Trophoblast cell (in vitro differentiated cells and primary cell): ENCODE measurements at regions not wholly inside any gene's neighbourhood (a gene's known extent, or its start where the extent isn't known, plus 50 kb on each side); places are given as distances from the start of the nearest gene placed in this dataset.

Experiments
- DNase-seq, 2 donors: peaks; one replicate each; pipeline ENCODE4 v3.0.0-alpha.2; 2016
- H2AFZ ChIP-seq: 2 replicates; pipeline ENCODE4 v1.6.1; 2013; ENCODE audit warnings: low read length, moderate library complexity, mild to moderate bottlenecking; ENCODE audit not compliant: insufficient read depth, poor library complexity
- H2AK5ac ChIP-seq: 2 replicates; pipeline ENCODE4 v1.6.1; 2013; ENCODE audit warnings: mild to moderate bottlenecking, low read length
- H2BK120ac ChIP-seq: 2 replicates; pipeline ENCODE4 v1.6.1; 2013; ENCODE audit warnings: low read length, mild to moderate bottlenecking, moderate library complexity; ENCODE audit not compliant: insufficient read depth, poor library complexity
- H2BK12ac ChIP-seq: 2 replicates; pipeline ENCODE4 v1.6.1; 2013; ENCODE audit warnings: mild to moderate bottlenecking, low read length, moderate library complexity
- H2BK5ac ChIP-seq: 2 replicates; pipeline ENCODE4 v1.6.1; 2013; ENCODE audit warnings: low read length, low read depth, moderate library complexity, mild to moderate bottlenecking; ENCODE audit not compliant: poor library complexity
- H3K14ac ChIP-seq: 2 replicates; pipeline ENCODE4 v1.6.1; 2013; ENCODE audit warnings: mild to moderate bottlenecking, low read length
- H3K18ac ChIP-seq: 2 replicates; pipeline ENCODE4 v1.6.1; 2013; ENCODE audit warnings: mild to moderate bottlenecking, low read length
- H3K23ac ChIP-seq: 2 replicates; pipeline ENCODE4 v1.6.1; 2013; ENCODE audit warnings: low read length
- H3K27ac ChIP-seq: 2 replicates; pipeline ENCODE4 v1.5.1; 2013; ENCODE audit warnings: low read depth, mild to moderate bottlenecking, inconsistent platforms, low read length, moderate library complexity
- H3K27me3 ChIP-seq: 2 replicates; pipeline ENCODE4 v1.6.1; 2013; ENCODE audit warnings: inconsistent platforms, mild to moderate bottlenecking, low read length, moderate library complexity; ENCODE audit not compliant: insufficient read depth
- H3K36me3 ChIP-seq, 2 experiments: 1 replicate in 1 of 2; 2 replicates in 1 of 2; pipeline ENCODE4 v1.6.1; 2013; ENCODE audit warnings: low read length in 2 of 2, mild to moderate bottlenecking in 2 of 2, moderate library complexity in 1 of 2; ENCODE audit not compliant: insufficient read depth in 2 of 2, control insufficient read depth in 1 of 2
- H3K4ac ChIP-seq: 2 replicates; pipeline ENCODE4 v1.6.1; 2013; ENCODE audit warnings: low read depth, mild to moderate bottlenecking, low read length, moderate library complexity
- H3K4me1 ChIP-seq, 2 experiments: 1 replicate in 1 of 2; 2 replicates in 1 of 2; pipeline ENCODE4 v1.6.1; 2013; ENCODE audit warnings: low read length in 2 of 2, mild to moderate bottlenecking in 2 of 2, moderate library complexity in 1 of 2; ENCODE audit not compliant: insufficient read depth in 2 of 2, control insufficient read depth in 1 of 2
- H3K4me2 ChIP-seq: 2 replicates; pipeline ENCODE4 v1.6.1; 2013; ENCODE audit warnings: inconsistent platforms, mild to moderate bottlenecking, low read length, moderate library complexity
- H3K4me3 ChIP-seq: 2 replicates; pipeline ENCODE4 v1.5.1; 2013; ENCODE audit warnings: mild to moderate bottlenecking, low read depth, low read length, inconsistent platforms
- H3K79me1 ChIP-seq: one replicate; pipeline ENCODE4 v1.6.1; 2013; ENCODE audit warnings: low read length
- H3K79me2 ChIP-seq: 2 replicates; pipeline ENCODE4 v1.6.1; 2013; ENCODE audit warnings: low read length, mild to moderate bottlenecking; ENCODE audit not compliant: control insufficient read depth, insufficient read depth, poor library complexity
- H3K9ac ChIP-seq: 2 replicates; pipeline ENCODE4 v1.6.1; 2013; ENCODE audit warnings: mild to moderate bottlenecking, low read length
- H3K9me3 ChIP-seq: 2 replicates; pipeline ENCODE4 v1.6.1; 2013; ENCODE audit warnings: low read depth, mild to moderate bottlenecking, control low read depth, inconsistent platforms, low read length; ENCODE audit not compliant: insufficient read depth
- H4K12ac ChIP-seq: 2 replicates; pipeline ENCODE4 v1.6.1; 2013; ENCODE audit warnings: low read depth, mild to moderate bottlenecking, low read length, moderate library complexity
- H4K8ac ChIP-seq: 2 replicates; pipeline ENCODE4 v1.6.1; 2013; ENCODE audit warnings: low read depth, mild to moderate bottlenecking, low read length, moderate library complexity
- H4K91ac ChIP-seq: one replicate; pipeline ENCODE4 v1.6.1; 2013; ENCODE audit warnings: low read depth, mild to moderate bottlenecking, low read length, moderate library complexity
- WGBS: extraction: QIAGEN DNeasy Blood & Tissue Kit; methylation state at CpG from one replicate; pipeline ENCODE4 v1.1.7; 2013; ENCODE audit warnings: missing lambda C conversion rate; ENCODE audit not compliant: insufficient read length, insufficient coverage; ENCODE audit errors: extremely low coverage; 5-methylcytosine and 5-hydroxymethylcytosine counted together

- H3K9ac ChIP-seq = no peak overlapping the region
- no peaks in the 10 kb centered on the region for H3K9me3 ChIP-seq
- no peak overlapping the region for H3K27ac ChIP-seq
- no peak overlapping the region for H2AK5ac ChIP-seq
- no peaks in the 10 kb centered on the region for H3K79me1 ChIP-seq
- H3K14ac ChIP-seq = no peak overlapping the region
- H3K27me3 ChIP-seq = no peaks in the 10 kb centered on the region
- DNase-seq = peak; percentile 15 to 72
- H3K4me1 ChIP-seq = no peaks in the 10 kb centered on the region
- H2BK12ac ChIP-seq = no peak overlapping the region
- H4K12ac ChIP-seq = no peak overlapping the region
- no peak overlapping the region for H3K4me3 ChIP-seq
- no peak overlapping the region for H4K8ac ChIP-seq
- H3K23ac ChIP-seq = no peak overlapping the region
- no peak overlapping the region for H2BK120ac ChIP-seq
- H2AFZ ChIP-seq = no peak overlapping the region
- H3K18ac ChIP-seq = no peak overlapping the region
- H3K4ac ChIP-seq = no peak overlapping the region
- H4K91ac ChIP-seq = no peak overlapping the region
- no peak overlapping the region for H2BK5ac ChIP-seq
- no peak overlapping the region for H3K4me2 ChIP-seq
- no CpG with 5 or more reads among the region's 5 CpGs for WGBS
- no peaks in the 10 kb centered on the region for H3K36me3 ChIP-seq
- H3K79me2 ChIP-seq = no peaks in the 10 kb centered on the region
Observed at GRCh38 chr12:54749191-54749818, 101.1 kb upstream of the DCD start.

GRCh38 chr12:54744590-54744989 lies 96.4 kb upstream of the DCD start:
- DNase-seq = no peak
- no peaks in the 10 kb centered on the region for H3K9me3 ChIP-seq
- no peak overlapping the region for H2BK120ac ChIP-seq
- no peak overlapping the region for H2BK12ac ChIP-seq
- H3K36me3 ChIP-seq = no peaks in the 10 kb centered on the region
- no peaks in the 10 kb centered on the region for H3K4me1 ChIP-seq
- H3K18ac ChIP-seq = no peak overlapping the region
- H3K9ac ChIP-seq = no peak overlapping the region
- no peak overlapping the region for H3K4me2 ChIP-seq
- H3K27ac ChIP-seq = no peak overlapping the region
- no peak overlapping the region for H2AFZ ChIP-seq
- no peaks in the 10 kb centered on the region for H3K79me2 ChIP-seq
- H3K4me3 ChIP-seq = no peak overlapping the region
- no peak overlapping the region for H4K91ac ChIP-seq
- H2BK5ac ChIP-seq = no peak overlapping the region
- H4K12ac ChIP-seq = no peak overlapping the region
- no peak overlapping the region for H2AK5ac ChIP-seq
- H3K14ac ChIP-seq = no peak overlapping the region
- no peak overlapping the region for H3K4ac ChIP-seq
- no CpG with 5 or more reads among the region's 2 CpGs for WGBS
- H3K27me3 ChIP-seq = no peaks in the 10 kb centered on the region
- H3K23ac ChIP-seq = no peak overlapping the region
- H3K79me1 ChIP-seq = no peaks in the 10 kb centered on the region
- H4K8ac ChIP-seq = no peak overlapping the region

DNA sequence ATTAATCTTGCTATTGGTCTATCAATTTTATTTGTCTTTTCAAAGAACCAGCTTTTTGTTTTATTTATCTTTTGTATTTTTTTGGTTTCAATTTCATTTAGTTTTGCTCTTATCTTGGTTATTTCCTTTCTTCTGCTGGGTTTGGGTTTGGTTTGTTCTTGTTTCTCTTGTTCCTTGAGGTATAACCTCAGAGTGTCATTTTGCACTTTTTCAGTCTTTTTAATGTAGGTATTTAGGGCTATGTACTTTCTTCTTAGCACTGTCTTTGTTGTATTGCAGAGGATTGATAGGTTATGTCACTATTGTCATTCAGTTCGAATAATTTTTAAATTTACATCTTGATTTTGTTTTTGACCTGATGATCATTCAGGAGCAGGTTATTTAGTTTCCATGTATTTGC lies 92.7 kb upstream of the DCD start:
- no peak overlapping the region for H3K23ac ChIP-seq
- no peak overlapping the region for H2BK120ac ChIP-seq
- no peak overlapping the region for H2BK5ac ChIP-seq
- H3K4ac ChIP-seq = no peak overlapping the region
- no peak overlapping the region for H2AFZ ChIP-seq
- WGBS = no CpG with 5 or more reads among the region's 1 CpG
- H3K14ac ChIP-seq = no peak overlapping the region
- H3K4me3 ChIP-seq = no peak overlapping the region
- H3K18ac ChIP-seq = no peak overlapping the region
- H3K27ac ChIP-seq = no peak overlapping the region
- no peaks in the 10 kb centered on the region for H3K9me3 ChIP-seq
- no peaks in the 10 kb centered on the region for H3K4me1 ChIP-seq
- no peak for DNase-seq
- H4K8ac ChIP-seq = no peak overlapping the region
- no peak overlapping the region for H4K12ac ChIP-seq
- no peaks in the 10 kb centered on the region for H3K79me2 ChIP-seq
- no peak overlapping the region for H4K91ac ChIP-seq
- no peak overlapping the region for H3K4me2 ChIP-seq
- no peak overlapping the region for H2AK5ac ChIP-seq
- H3K36me3 ChIP-seq = no peaks in the 10 kb centered on the region
- H3K79me1 ChIP-seq = no peaks in the 10 kb centered on the region
- no peaks in the 10 kb centered on the region for H3K27me3 ChIP-seq
- H3K9ac ChIP-seq = no peak overlapping the region
- no peak overlapping the region for H2BK12ac ChIP-seq

- Histone ChIP-seq H4K8ac (no peak overlapping the region), H4K12ac (no peak overlapping the region), H3K27ac (no peak overlapping the region), H3K9me3 (no peaks in the 10 kb centered on the region), H2BK120ac (no peak overlapping the region), H3K36me3 (no peaks in the 10 kb centered on the region), H3K4me3 (no peak overlapping the region), H3K18ac (no peak overlapping the region), H3K4me1 (no peaks in the 10 kb centered on the region), H2BK5ac (no peak overlapping the region), H3K4me2 (no peak overlapping the region), H3K79me2 (no peaks in the 10 kb centered on the region), H2AFZ (no peak overlapping the region), H2AK5ac (no peak overlapping the region), H3K23ac (no peak overlapping the region), H4K91ac (no peak overlapping the region), H3K27me3 (no peaks in the 10 kb centered on the region), H3K9ac (no peak overlapping the region), H3K4ac (no peak overlapping the region), H3K79me1 (no peaks in the 10 kb centered on the region), H3K14ac (no peak overlapping the region), H2BK12ac (no peak overlapping the region)
- WGBS = no CpG with 5 or more reads among the region's 2 CpGs
- DNase-seq = no peak
Observed at GRCh38 chr12:54736549-54736948, 88.4 kb upstream of the DCD start.
